Left lung (tissue), 4 donors: ENCODE measurements at regions not wholly inside any gene's neighbourhood (a gene's known extent, or its start where the extent isn't known, plus 50 kb on each side); places are given as distances from the start of the nearest gene placed in this dataset.
A peak's percentile ranks its signal among the peaks of the same experiment; 100 is the strongest.
"Not testable (repeated sequence)": the region's sequence is repeated elsewhere in the genome, so short reads cannot be mapped to it uniquely, and the experiment has no call there.

Source experiments
- ATAC-seq: fragments of 200-7000 bp; cut with Tn5 transposase; one replicate; pipeline ENCODE4 v1.9.1; 2020; ENCODE audit warnings: moderate library complexity
- DNase-seq, 4 donors: peaks; one replicate each; pipeline ENCODE4 v3.0.0-alpha.2; 2013 to 2020
- H3K27ac ChIP-seq, 2 donors: fragments of 200-600 bp; sonication (generic) in 1 of 2; one replicate each; pipeline versions ENCODE4 v1.5.0 to v1.8.0; 2020 to 2021
- H3K27me3 ChIP-seq, 2 donors: fragments of 200-600 bp; sonication (generic) in 1 of 2; one replicate each; pipeline versions ENCODE4 v1.5.0 to v1.8.0; 2020 to 2021
- H3K36me3 ChIP-seq, 2 donors: fragments of 200-600 bp; sonication (generic) in 1 of 2; one replicate each; pipeline versions ENCODE4 v1.5.0 to v1.8.0; 2020 to 2021
- H3K4me1 ChIP-seq, 2 donors: fragments of 200-600 bp; one replicate each; pipeline ENCODE4 v1.8.0; 2021
- H3K4me3 ChIP-seq, 2 donors: fragments of 200-600 bp; sonication (generic) in 1 of 2; one replicate each; pipeline versions ENCODE4 v1.5.0 to v1.8.0; 2020 to 2021; ENCODE audit warnings: mild to moderate bottlenecking in 1 of 2
- H3K9me3 ChIP-seq, 2 donors: fragments of 200-600 bp; sonication (generic) in 1 of 2; one replicate each; pipeline versions ENCODE4 v1.5.0 to v1.8.0; 2020 to 2021
- intact Hi-C, 2 donors: fragments of 100-400 bp; cut with DNase I; formaldehyde crosslinking; loops; one replicate each; pipeline versions ENCODE4 v1.11.2 to v1.14.2; 2022
- TF ChIP-seq, protein P1 (sequence below), 2 donors: fragments of 200-600 bp; sonication (generic) in 1 of 2; IDR thresholded peaks; one replicate each; pipeline versions ENCODE4 v1.5.0 to v1.8.0; 2021; ENCODE audit warnings: antibody characterized with exemption in 2 of 2
- donor health status: DM: no; HTN: yes; CAD: no.
- donor health status: DM: no; HTN: no; CAD: no.

- H3K4me1 ChIP-seq, result no peaks in the 10 kb centered on the region
- no peak overlapping the region for H3K4me3 ChIP-seq
- intact Hi-C loops, result no loop called here
Measured at GRCh38 chr7:12827920-12828319, 140.5 kb downstream of the ARL4A start.

GRCh38 chr7:12831024-12831423 is 143.6 kb downstream of the ARL4A start:
- H3K4me1 ChIP-seq, result no peaks in the 10 kb centered on the region
- ATAC-seq, result no peak

More at GRCh38 chr7:12827920-12828319, 140.5 kb downstream of the ARL4A start:
- H3K27me3 ChIP-seq, result no peaks in the 10 kb centered on the region
- H3K27ac ChIP-seq, result no peak overlapping the region
- peak; percentile 44 for ATAC-seq
- DNase-seq, result no peak
- TF ChIP-seq, protein P1, sequence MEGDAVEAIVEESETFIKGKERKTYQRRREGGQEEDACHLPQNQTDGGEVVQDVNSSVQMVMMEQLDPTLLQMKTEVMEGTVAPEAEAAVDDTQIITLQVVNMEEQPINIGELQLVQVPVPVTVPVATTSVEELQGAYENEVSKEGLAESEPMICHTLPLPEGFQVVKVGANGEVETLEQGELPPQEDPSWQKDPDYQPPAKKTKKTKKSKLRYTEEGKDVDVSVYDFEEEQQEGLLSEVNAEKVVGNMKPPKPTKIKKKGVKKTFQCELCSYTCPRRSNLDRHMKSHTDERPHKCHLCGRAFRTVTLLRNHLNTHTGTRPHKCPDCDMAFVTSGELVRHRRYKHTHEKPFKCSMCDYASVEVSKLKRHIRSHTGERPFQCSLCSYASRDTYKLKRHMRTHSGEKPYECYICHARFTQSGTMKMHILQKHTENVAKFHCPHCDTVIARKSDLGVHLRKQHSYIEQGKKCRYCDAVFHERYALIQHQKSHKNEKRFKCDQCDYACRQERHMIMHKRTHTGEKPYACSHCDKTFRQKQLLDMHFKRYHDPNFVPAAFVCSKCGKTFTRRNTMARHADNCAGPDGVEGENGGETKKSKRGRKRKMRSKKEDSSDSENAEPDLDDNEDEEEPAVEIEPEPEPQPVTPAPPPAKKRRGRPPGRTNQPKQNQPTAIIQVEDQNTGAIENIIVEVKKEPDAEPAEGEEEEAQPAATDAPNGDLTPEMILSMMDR (IDR thresholded peaks at IDR 0.05), result no peak
- no peaks in the 10 kb centered on the region for H3K36me3 ChIP-seq
- no peaks in the 10 kb centered on the region for H3K9me3 ChIP-seq

GRCh38 chr7:12833829-12834228 is 146.4 kb downstream of the ARL4A start:
- Histone ChIP-seq H3K4me3 (no peak overlapping the region), H3K4me1 (no peaks in the 10 kb centered on the region), H3K27me3 (no peaks in the 10 kb centered on the region), H3K36me3 (no peaks in the 10 kb centered on the region), H3K9me3 (peaks cover 0 to 19% of the 10 kb centered on the region in 2 donors), H3K27ac (no peak overlapping the region)
- intact Hi-C loops, result no loop called here
- TF ChIP-seq, protein P1 (IDR thresholded peaks at IDR 0.05), result no peak
- no peak for ATAC-seq
- no peak for DNase-seq

More at GRCh38 chr7:12831024-12831423, 143.6 kb downstream of the ARL4A start:
- Histone ChIP-seq H3K9me3 (peaks cover 0 to 19% of the 10 kb centered on the region in 2 donors), H3K27me3 (no peaks in the 10 kb centered on the region), H3K36me3 (no peaks in the 10 kb centered on the region), H3K27ac (no peak overlapping the region), H3K4me3 (no peak overlapping the region)
- intact Hi-C loops, result no loop called here
- TF ChIP-seq, protein P1 (IDR thresholded peaks at IDR 0.05), result no peak
- no peak for DNase-seq

DNA sequence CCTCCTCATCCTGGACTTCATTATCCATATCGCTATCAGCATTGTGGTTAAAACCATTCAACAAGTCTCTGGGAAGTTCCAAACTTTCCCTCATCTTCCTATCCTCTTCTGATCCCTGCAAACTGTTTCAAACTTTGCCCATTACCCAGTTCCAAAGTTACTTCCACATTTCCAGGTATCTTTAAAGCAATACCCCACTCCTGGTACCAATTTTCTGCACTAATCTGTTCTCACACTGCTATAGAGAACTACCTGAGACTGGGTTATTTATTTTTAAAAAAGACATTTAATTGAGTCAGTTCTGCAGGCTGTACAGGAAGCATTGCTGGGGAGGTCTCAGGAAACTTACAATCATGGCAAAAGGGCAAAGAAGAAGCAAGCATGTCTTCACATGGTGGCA is 147.3 kb downstream of the ARL4A start:
- H3K27ac ChIP-seq, result no peak overlapping the region
- no peaks in the 10 kb centered on the region for H3K4me1 ChIP-seq
- peaks cover 0 to 19% of the 10 kb centered on the region in 2 donors for H3K9me3 ChIP-seq
- TF ChIP-seq, protein P1 (IDR thresholded peaks at IDR 0.05), result no peak
- no peaks in the 10 kb centered on the region for H3K36me3 ChIP-seq
- H3K4me3 ChIP-seq, result no peak overlapping the region
- intact Hi-C loops, result no loop called here
- ATAC-seq (no peak), DNase-seq (no peak)
- H3K27me3 ChIP-seq, result no peaks in the 10 kb centered on the region

DNA sequence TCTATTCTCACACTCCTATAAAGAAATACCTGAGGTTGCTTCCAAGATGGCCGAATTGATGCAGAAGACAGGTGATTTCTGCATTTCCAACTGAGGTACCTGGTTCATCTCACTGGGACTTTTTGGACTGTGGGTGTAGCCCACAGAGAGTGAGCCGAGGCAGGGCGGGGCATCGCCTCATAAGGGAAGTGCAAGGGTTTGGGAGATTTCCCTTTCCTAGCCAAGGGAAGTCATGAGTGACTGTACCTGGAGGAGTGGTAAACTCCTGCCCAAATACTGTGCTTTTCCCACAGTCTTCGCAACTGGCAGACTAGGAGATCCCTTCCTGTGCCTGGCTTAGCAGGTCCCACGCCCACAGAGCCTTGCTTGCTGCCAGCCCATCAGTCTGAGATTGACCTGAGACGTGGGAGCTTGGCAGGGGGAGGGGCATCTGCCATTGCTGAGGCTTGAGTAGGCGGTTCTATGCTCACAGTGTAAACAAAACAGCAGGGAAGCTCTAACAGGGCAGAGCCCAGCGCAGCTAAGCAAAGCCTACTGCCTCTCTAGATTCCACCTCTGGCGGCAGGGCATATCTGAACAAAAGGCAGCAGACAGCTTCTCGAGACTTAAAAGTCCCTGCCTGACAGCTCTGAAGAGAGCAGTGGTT is 152.2 kb downstream of the ARL4A start:
- peaks cover 0 to 18% of the 10 kb centered on the region in 2 donors for H3K9me3 ChIP-seq
- intact Hi-C loops, result no loop called here
- no peaks in the 10 kb centered on the region for H3K4me1 ChIP-seq
- TF ChIP-seq, protein P1 (IDR thresholded peaks at IDR 0.05), result no peak
- no peak overlapping the region for H3K4me3 ChIP-seq
- no peak overlapping the region for H3K27ac ChIP-seq
- no peak for ATAC-seq
- peak in 1 of 4 donors; percentile 20 for DNase-seq
- H3K36me3 ChIP-seq, result no peaks in the 10 kb centered on the region
- no peaks in the 10 kb centered on the region for H3K27me3 ChIP-seq

GRCh38 chr7:12844732-12845131 is 157.3 kb downstream of the ARL4A start:
- H3K4me1 ChIP-seq, H3K27me3 ChIP-seq, DNase-seq, intact Hi-C loops, H3K4me3 ChIP-seq, H3K27ac ChIP-seq, H3K36me3 ChIP-seq, ATAC-seq: not testable (repeated sequence)
- peaks cover 0 to 44% of the 10 kb centered on the region in 2 donors for H3K9me3 ChIP-seq
